GM19328 (cell line): ENCODE measurements at regions not wholly inside any gene's neighbourhood (a gene's known extent, or its start where the extent isn't known, plus 50 kb on each side); places are given as distances from the start of the nearest gene placed in this dataset.

ENCODE experiments used
- ATAC-seq: cut with Tn5 transposase; IDR thresholded peaks from one replicate; pipeline ENCODE4 v1.9.1; 2021; ENCODE audit warnings: mild to moderate bottlenecking, moderate library complexity; ENCODE audit not compliant: unreplicated experiment

- no peak for ATAC-seq
These were observed 98.9 kb upstream of the KCNK1 start for GRCh38 chr1:233514946-233515391.

- ATAC-seq: no peak
These were observed 97.2 kb upstream of the KCNK1 start for GRCh38 chr1:233516732-233517131.

- ATAC-seq: no peak
These were observed 95.6 kb upstream of the KCNK1 start for GRCh38 chr1:233518344-233518743.

GRCh38 chr1:233520261-233521191 lies 93.4 kb upstream of the KCNK1 start:
- no peak for ATAC-seq

- no peak for ATAC-seq
These were observed 90.9 kb upstream of the KCNK1 start for GRCh38 chr1:233523047-233523446.

- no peak for ATAC-seq
These were observed 86.1 kb upstream of the KCNK1 start for GRCh38 chr1:233527818-233528217.

- no peak for ATAC-seq
These were observed 83.1 kb upstream of the KCNK1 start for GRCh38 chr1:233530665-233531386.

GRCh38 chr1:233540816-233541215 lies 73.1 kb upstream of the KCNK1 start:
- ATAC-seq: no peak

GRCh38 chr1:233543338-233544255 lies 70.3 kb upstream of the KCNK1 start:
- ATAC-seq: no peak

GRCh38 chr1:233544304-233544703 lies 69.6 kb upstream of the KCNK1 start:
- ATAC-seq: no peak

- ATAC-seq: no peak
These were observed 66.2 kb upstream of the KCNK1 start for GRCh38 chr1:233547726-233548125.

- no peak for ATAC-seq
These were observed 64.5 kb upstream of the KCNK1 start for GRCh38 chr1:233549404-233549803.

- ATAC-seq: no peak
These were observed 64.0 kb upstream of the KCNK1 start for GRCh38 chr1:233549917-233550316.

- no peak for ATAC-seq
These were observed 59.9 kb upstream of the KCNK1 start for GRCh38 chr1:233554037-233554436.

GRCh38 chr1:233561708-233562426 lies 52.0 kb upstream of the KCNK1 start:
- no peak for ATAC-seq
